Lung (tissue), 11 donors: ENCODE measurements at regions not wholly inside any gene's neighbourhood (a gene's known extent, or its start where the extent isn't known, plus 50 kb on each side); places are given as distances from the start of the nearest gene placed in this dataset.

ENCODE experiments used
- ATAC-seq: fragments of 200-7000 bp; cut with Tn5 transposase; one replicate; pipeline ENCODE4 v1.9.1; 2020; ENCODE audit warnings: moderate number of reproducible peaks; ENCODE audit not compliant: insufficient read depth, low FRiP score
- DNase-seq, 3 donors: peaks; one replicate each; pipeline ENCODE4 v3.0.0-alpha.2; 2013 to 2017
- H3K27ac ChIP-seq, 2 donors: one replicate each; pipeline ENCODE4 v1.5.1; 2013; ENCODE audit warnings: mild to moderate bottlenecking in 2 of 2, moderate library complexity in 2 of 2, control low read depth in 1 of 2, inconsistent platforms in 1 of 2, low read depth in 1 of 2, low read length in 1 of 2
- H3K27me3 ChIP-seq, 3 donors: one replicate each; pipeline ENCODE4 v1.5.1; 2013; ENCODE audit warnings: low read length in 2 of 3; ENCODE audit not compliant: control insufficient read depth in 3 of 3, insufficient read depth in 3 of 3
- H3K36me3 ChIP-seq, 4 donors: one replicate each; pipeline ENCODE4 v1.5.1; 2013; ENCODE audit warnings: low read length in 4 of 4, mild to moderate bottlenecking in 1 of 4, moderate library complexity in 1 of 4; ENCODE audit not compliant: control insufficient read depth in 4 of 4, insufficient read depth in 4 of 4
- H3K4me1 ChIP-seq, 5 donors: one replicate each; pipeline ENCODE4 v1.5.1; 2013; ENCODE audit warnings: low read length in 5 of 5, mild to moderate bottlenecking in 2 of 5, moderate library complexity in 1 of 5; ENCODE audit not compliant: control insufficient read depth in 5 of 5, insufficient read depth in 5 of 5
- H3K4me3 ChIP-seq: one replicate; pipeline ENCODE4 v1.5.1; 2013; ENCODE audit warnings: mild to moderate bottlenecking, control low read depth, moderate library complexity
- H3K9ac ChIP-seq, 2 donors: one replicate each; pipeline ENCODE4 v1.5.1; 2013; ENCODE audit warnings: low read length in 2 of 2, control low read depth in 1 of 2; ENCODE audit not compliant: insufficient read depth in 1 of 2
- H3K9me3 ChIP-seq, 4 donors: one replicate each; pipeline ENCODE4 v1.5.1; 2013; ENCODE audit warnings: low read length in 3 of 4, mild to moderate bottlenecking in 1 of 4, moderate library complexity in 1 of 4; ENCODE audit not compliant: control insufficient read depth in 4 of 4, insufficient read depth in 3 of 4
- CTCF ChIP-seq: IDR thresholded peaks from 2 replicates; pipeline ENCODE4 v1.5.1; 2012; ENCODE audit warnings: mild to moderate bottlenecking; ENCODE audit errors: control extremely low read depth, extremely low read depth
- WGBS, 2 donors: extraction: QIAGEN DNeasy Blood & Tissue Kit; methylation state at CpG; one replicate each; pipeline ENCODE4 v1.1.7; 2013; 5-methylcytosine and 5-hydroxymethylcytosine counted together
- donor health status: control.
- donor health status: control.
- donor health status: Bipolar disorder and iron deficiency.
- donor health status: healthy.
- donor health status: DM: yes; HTN: yes; CAD: no.

- ATAC-seq, result no peak
- no peak overlapping the region for H3K27ac ChIP-seq
- no peak for TF ChIP-seq CTCF
- no peak for DNase-seq
- 73 to 77% methylated on average over 2 of the region's 2 CpGs for WGBS, 2 donors
- no peaks in the 10 kb centered on the region for H3K9me3 ChIP-seq
- H3K4me3 ChIP-seq, result no peak overlapping the region
- no peaks in the 10 kb centered on the region for H3K4me1 ChIP-seq
- no peaks in the 10 kb centered on the region for H3K36me3 ChIP-seq
- H3K9ac ChIP-seq, result no peak overlapping the region
- H3K27me3 ChIP-seq, result no peaks in the 10 kb centered on the region
Observed at GRCh38 chr6:141634269-141634668, 498.5 kb upstream of the GJE1 start.

- 93 to 97% methylated on average over 3 of the region's 3 CpGs for WGBS, 2 donors
- no peak for ATAC-seq
- Histone ChIP-seq H3K9ac (no peak overlapping the region), H3K27me3 (no peaks in the 10 kb centered on the region), H3K27ac (no peak overlapping the region), H3K4me3 (no peak overlapping the region), H3K4me1 (no peaks in the 10 kb centered on the region), H3K36me3 (no peaks in the 10 kb centered on the region), H3K9me3 (no peaks in the 10 kb centered on the region)
- no peak for TF ChIP-seq CTCF
- no peak for DNase-seq
Observed at GRCh38 chr6:141624301-141624700, 508.4 kb upstream of the GJE1 start.

GRCh38 chr6:141618180-141618581, 514.5 kb upstream of the GJE1 start:
- no peak for DNase-seq
- Histone ChIP-seq H3K9ac (no peak overlapping the region), H3K9me3 (no peaks in the 10 kb centered on the region), H3K27me3 (no peaks in the 10 kb centered on the region), H3K27ac (no peak overlapping the region), H3K4me3 (no peak overlapping the region), H3K4me1 (no peaks in the 10 kb centered on the region), H3K36me3 (no peaks in the 10 kb centered on the region)
- ATAC-seq, result no peak
- no peak for TF ChIP-seq CTCF
- WGBS, 2 donors, result 96 to 97% methylated on average over 28 to 31 of the region's 31 CpGs

GRCh38 chr6:141610741-141611140, 522.0 kb upstream of the GJE1 start:
- Histone ChIP-seq H3K9me3 (peaks cover 0 to 4% (median 0%) of the 10 kb centered on the region in 4 donors), H3K27me3 (no peaks in the 10 kb centered on the region), H3K36me3 (no peaks in the 10 kb centered on the region), H3K4me1 (no peaks in the 10 kb centered on the region), H3K27ac (no peak overlapping the region), H3K4me3 (no peak overlapping the region), H3K9ac (no peak overlapping the region)
- no peak for TF ChIP-seq CTCF
- no peak for DNase-seq
- 41 to 68% methylated on average over 5 of the region's 5 CpGs for WGBS, 2 donors
- ATAC-seq, result peak; percentile 19
